HUDEP-2 (cell line): ENCODE measurements at regions not wholly inside any gene's neighbourhood (a gene's known extent, or its start where the extent isn't known, plus 50 kb on each side); places are given as distances from the start of the nearest gene placed in this dataset.
"Not testable (repeated sequence)": the region's sequence is repeated elsewhere in the genome, so short reads cannot be mapped to it uniquely, and the experiment has no call there.

ENCODE experiments used
- DNase-seq, 76 experiments: peaks; one replicate each; lab custom pipeline; 2025; ENCODE audit not compliant: unreplicated experiment in 76 of 76; lab: John Stamatoyannopoulos, UW

DNA sequence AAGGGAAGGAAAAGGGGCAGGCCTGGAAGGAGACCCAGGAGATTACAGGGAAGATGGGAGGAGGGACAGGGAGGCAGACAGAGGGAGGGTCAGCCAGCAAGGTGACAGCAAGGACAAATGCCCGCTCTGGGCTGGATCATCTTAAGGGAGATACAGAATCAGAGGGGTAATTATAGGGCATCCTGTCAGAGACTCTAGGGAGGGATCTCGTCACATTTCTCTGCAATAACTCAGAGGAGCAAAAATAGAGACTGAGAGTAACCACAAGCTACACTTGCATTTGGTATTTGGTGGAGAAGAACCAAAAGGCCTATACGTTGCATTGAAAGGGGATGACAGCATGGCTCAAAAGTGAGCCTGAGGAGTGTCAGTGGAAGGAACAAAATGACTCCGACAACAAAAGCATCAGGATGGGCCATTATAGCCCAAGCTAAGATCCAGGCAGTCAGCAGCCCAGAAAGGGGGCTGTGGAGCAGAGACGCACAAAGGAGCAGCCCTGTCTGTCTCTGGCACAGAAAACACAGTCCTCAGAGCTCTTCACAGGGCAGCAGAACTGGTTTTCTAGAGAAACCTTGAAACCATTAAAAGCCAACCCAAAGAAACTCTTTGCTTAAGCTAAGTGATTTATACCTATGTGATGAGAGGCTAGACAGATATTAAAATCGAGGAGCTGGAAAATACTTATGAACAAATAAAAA is 430.2 kb upstream of the VSTM2A start:
- no peak for DNase-seq

DNA sequence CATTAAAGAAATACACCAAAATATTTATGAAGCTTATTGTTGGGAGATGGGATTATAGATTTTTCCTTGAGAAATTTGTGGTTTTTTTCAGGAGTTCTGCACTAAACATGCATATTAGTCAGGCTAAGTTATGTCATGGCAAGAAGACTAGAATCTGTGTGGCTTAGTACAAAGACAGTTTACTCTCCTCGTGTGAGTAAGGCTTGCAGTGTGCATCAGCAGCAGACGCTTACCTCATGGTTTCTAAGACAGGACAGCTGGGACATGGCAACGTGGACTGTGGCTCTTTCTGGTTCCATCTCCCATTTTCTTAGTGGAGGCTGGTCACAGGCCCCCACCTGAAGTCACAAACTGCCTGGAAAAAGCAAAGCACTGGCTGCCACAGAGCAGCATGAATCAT is 429.6 kb upstream of the VSTM2A start:
- DNase-seq: no peak

DNA sequence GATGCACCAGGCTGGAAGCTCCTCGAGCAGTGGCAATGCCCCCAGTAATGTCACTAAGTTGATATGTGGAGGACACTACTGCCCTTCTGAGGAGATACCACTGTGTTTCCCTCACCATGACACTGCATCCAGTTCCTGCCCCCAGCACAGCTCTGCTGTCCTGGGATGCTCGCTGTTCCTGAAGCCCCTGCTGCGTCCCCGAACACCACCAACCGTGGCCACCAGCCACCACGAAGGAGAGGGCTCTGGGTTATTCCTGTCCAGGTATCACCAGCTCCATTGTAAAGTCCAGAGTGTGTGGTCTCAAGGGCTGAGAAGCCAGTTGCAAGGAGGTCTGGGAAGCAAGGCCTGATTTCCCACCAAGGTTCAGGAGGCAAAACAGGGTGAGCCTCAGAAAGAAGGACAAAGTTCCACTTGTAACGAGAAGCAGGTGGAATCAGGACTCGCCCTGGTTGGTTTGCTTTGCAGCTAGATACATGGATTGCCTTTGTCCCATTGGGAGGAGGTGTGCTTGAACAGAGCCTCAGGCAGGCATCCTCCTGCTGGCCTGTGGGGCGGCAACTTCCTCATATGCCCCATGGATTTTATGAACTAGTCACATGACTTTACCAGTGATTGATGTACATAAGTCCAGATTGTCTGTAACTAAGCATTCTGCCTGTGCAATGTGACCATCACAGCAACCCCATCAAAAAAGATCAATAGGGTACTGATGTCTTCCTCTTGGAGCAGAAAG is 427.0 kb upstream of the VSTM2A start:
- no peak for DNase-seq

DNA sequence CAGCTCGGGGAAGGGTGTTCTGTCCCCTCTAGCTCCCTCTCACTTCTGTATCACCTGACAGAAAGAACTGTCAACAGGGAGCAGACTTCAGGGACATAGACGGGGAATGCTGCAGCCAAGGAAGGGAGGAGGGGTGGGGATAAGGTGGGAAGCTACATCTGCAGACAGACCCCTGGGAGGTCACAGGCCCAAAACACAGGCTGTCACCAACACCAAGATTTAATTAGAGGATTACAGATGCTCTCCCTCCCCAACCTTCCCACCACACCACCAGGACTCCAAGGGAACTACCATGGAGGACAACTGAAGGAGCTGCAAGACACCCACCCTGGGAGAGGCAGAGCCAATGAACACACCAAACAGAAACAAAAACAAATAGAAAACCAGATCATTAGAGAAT is 425.2 kb upstream of the VSTM2A start:
- DNase-seq: no peak

DNA sequence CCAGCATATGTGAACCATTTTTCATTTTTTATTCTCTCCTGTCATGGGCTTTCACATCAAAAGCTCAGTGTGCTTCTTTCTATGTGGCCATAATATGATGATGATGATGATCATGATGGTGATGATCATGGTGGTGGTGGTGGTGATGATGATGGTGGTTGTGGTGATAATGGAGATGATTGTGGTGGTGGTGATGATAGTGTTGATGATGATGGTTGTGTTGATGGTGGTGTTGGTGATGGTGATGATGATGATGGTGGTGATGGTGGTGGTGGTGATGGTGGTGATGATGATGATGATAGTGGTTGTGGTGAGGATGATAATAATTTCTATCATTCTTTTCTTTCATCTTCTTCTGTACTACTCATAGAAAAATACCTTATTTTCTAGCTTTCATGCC is 413.1 kb upstream of the VSTM2A start:
- DNase-seq: no peak

DNA sequence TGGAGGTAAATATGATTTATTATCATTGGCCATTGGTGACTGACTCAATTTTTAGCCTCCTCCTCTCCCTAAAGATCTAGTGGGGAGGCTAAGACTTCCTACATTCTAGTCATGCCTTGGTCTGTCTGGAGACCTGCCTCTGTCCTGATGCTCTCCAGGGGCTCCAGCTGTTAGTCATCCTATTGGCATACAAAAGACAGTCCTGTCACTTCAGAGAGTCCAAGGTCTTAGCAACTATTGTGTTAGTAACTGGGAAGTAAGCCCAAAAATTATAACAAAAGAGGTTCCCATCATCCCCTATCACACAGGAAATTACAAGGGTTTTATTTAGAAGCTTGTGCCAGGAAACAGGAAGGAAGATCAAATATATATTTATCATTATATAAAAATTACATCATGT is 400.6 kb upstream of the VSTM2A start:
- no peak for DNase-seq

DNA sequence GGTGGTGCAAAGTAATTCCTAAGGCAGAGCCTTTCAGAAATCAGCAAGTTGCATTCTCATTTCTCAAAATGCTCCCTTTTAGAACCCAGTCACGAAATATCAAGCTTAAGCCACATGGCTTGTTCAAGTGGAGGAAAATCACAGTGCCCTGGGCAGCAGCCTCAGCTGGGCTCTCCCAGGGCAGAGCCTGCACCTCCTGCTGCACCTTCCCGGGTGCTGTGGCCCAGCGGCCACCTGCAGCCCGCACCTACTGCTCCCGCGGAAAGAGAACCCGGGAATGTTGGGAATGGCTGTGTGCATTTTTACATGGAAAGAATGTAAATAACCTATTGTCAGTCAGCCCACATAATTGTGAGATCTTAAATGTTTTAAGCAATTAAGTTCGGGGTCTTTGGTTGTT is 396.5 kb upstream of the VSTM2A start:
- no peak for DNase-seq

DNA sequence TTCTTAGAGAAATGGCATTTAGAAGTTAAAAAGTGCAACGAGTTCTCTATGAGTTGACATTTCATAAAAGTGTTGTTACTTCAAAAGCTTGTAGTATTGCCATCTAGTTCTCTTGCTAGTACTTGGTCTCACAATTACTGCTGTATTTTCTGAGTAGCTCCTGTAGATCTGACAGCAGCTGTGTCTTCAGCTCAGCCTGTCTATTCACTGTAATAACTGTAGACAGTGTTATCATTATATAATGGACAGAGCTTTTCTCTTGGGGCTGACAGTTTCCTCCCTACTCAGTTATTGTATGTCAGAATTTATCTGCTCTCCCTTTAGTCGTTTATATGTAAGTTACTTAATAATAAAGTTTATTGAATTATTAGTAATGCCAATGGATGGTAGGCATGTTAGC is 388.7 kb upstream of the VSTM2A start:
- DNase-seq: no peak

DNA sequence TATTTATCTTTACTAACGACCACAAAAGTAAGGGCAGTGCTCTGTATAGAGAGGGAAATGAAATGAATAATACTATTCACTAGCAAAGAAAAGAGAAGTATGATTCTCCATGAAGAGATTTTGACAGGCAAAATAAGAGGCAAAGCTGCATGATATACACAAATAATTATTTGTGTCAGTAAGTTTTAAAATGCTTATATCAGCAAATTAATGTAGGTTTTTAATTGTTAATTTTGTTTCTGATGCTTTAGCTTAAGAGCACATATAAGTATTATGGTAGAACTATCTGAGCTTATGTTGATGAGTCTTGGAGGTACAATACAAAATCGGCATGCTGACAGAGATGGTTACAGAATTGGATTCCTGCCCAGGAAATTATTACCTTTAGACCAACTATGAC is 383.1 kb upstream of the VSTM2A start:
- no peak for DNase-seq

DNA sequence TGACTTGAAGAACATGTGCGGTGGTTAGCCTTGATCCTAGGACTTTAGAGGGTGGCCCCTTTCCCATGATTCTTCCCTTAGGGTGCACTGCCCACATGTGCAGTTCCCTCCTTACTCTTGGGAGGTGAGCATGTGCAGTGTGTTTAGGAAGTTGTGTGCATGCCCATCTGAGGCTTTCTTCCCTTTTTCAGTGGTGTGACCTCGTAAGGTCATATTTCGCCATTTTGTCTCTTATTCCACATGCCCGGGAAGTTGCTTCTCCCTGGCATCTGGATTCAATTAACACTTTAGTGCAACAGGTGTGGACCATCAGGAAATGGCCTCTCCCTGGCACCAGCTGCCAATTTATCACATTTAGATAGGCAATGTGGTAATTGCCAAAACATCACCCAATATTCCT is 380.6 kb upstream of the VSTM2A start:
- DNase-seq: no peak

DNA sequence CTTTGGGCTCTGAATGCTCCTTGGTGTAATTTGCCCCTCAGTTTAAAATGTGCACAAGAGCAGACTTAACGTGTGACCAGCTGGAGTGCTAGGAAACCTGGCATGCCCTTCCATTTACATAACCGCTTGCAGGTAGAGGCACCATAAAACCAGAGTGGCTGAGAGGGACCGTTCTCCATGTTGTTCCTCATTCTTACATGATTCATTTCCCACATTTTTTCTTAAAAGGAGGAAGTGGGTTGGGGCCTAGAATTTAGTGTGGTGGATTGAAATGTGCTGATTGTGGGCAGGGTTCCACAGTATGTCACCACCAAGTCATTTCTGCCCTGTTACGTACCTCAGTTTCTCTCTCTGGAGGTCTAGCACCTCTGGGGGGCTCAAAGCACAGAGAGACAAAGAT is 375.8 kb upstream of the VSTM2A start:
- DNase-seq: no peak

DNA sequence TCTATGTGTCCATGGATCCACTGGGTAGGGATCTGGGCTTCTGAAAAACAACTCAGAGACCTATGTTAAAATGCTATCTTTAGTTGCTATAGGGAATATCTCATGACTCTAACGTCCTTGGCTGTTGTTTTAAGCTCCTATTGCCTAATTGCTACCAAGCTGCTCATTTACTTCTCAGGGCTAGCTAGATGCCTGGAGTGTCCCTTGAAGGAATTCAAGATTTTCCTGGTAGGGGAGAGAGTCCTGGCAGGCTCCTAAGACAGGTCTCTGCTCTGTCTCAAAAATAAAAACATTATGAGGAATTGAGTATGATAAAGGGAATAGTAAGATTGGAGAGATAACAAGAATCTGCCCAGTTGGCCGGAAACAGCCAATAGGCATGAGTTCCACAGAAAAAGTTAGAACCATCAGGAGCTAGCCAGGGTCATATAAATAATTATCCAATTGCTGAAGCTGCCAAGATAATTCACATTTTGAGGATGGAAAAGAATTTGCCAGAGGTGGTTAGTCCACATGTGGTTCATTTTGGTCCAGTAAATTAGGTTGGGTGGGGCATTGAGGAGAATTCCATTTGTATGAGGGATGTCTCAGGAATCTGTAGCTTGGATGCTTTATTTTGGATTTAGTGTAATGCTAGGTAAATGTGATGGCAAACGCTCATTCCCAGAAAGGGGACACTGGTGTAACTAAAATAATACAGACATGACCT is 362.7 kb upstream of the VSTM2A start:
- no peak for DNase-seq

DNA sequence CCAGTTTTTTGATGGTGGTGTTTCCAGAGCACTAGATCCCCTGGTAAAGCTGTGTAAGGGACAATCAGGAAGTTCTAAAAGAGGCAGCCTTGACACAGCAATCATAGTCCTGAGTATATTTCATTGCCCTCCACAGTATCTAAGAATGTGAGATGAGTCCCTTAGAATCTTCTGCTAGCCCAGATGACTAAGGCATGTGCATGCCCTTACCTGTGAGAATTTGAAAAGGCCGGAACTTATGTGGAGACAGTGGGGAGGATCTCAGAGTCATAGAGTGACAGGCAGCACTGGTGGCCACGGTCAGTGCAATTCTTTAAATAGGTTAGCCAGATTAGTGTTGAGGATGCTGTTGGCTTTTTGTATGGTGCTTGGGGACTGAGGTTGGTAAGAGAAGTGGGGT is 361.4 kb upstream of the VSTM2A start:
- no peak for DNase-seq

DNA sequence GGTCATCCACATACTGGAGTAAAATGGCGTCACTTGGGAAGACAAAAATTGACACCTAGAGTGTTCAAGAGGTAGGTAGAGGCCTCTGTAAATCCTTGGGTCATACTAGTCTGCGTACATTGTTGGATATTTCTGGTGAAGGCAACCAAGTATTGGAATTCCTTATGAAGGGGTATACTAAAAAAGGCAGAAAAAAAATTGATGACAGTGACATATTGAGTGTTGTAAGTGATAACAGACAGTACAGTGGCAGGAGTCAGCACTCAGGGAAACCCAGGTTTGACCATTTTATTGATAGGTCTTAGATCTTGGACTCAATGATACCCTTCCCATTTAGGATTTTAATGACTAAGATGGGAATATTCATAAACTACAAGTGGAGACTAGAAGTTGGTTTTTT is 359.1 kb upstream of the VSTM2A start:
- DNase-seq: no peak

DNA sequence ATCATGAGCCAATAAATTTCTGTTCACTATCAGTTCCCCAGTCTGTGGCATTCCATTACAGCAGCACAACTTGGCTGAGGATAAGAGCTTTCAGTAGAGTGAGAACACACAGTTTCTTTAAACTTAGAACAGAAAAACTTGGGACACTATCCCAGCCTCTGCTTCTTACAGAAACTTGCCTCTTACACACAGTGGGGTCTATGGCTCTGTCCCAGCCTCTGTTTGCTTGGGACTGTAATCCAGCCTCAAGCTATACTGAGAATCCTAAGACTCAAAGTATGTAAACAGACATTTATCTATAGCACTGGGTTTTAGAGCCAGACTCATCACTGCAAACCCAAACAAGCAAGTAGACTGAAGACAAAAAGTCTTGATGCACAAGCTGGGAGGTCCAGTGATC is 355.8 kb upstream of the VSTM2A start:
- no peak for DNase-seq

DNA sequence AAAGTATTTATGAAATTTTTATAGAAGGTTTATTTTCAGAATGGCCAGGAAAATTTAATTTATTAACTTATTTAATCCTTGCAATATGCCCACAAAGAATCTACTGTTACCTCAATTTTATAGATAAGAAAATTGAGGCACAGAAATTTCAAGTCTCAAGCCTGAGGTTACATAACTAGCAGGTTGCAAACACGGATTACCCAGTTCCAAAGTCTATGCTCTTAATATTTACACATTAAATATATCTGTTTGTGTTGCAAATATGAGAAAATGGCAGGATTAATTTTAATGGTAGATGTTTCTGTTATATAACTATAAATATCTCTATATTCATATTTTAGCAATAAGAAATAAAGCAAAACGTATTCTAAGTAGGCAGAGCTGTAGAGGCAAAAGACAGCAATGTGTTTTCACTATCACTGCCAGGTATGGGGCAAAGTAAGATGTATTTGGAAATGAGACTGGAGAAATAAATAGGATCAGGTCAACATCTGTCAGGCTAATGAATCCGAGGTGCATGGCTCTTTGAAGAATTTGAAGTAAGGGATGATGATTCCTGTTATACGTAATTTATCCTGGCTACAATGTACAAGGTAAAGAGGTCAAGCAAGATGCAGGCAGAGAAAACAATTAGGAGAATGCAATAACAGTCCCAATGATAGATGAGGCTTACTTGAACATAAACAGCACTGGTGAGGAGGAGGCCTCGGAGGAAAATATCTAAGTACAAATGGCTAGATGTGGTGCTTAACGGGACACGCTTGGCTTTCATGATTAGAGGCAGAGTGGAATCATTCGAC is 354.1 kb upstream of the VSTM2A start:
- DNase-seq: no peak

DNA sequence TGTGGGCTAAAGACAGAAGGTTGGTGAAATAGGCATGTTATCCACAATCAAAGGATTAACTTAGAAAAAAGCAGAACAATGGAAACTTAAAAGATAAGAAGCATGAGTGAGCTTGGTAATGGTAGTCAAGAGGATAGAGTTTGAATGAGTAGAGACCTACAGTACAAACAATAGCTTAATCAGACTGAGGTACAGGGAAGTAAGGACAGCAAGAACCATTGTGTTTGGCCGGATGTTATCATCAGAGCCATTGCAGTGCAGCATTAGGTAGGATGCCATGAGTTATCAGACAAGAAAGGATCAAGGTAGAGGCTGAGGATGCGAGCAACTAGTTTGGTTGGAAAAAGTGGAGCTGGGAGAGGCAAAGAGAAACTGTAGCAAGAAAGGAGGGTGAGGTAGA is 353.3 kb upstream of the VSTM2A start:
- DNase-seq: no peak

DNA sequence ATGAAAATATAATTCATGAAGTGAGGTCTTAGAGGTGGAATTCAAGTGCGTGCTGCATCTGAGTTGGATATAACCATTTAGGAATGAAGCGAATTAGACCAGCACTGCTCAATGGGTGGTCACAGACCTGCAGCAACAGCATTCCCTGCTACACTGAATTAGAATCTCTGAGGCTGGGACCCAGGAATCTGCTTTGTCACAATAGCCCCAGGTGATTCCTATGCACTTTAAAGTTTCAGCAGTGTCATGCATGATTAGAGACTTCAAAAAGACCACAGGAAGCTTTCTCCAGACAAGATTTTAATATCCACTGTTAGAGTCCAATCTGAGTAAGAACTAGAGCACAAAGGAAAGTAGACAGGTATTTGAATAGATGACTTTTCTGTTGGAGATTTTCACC is 352.8 kb upstream of the VSTM2A start:
- DNase-seq: no peak

DNA sequence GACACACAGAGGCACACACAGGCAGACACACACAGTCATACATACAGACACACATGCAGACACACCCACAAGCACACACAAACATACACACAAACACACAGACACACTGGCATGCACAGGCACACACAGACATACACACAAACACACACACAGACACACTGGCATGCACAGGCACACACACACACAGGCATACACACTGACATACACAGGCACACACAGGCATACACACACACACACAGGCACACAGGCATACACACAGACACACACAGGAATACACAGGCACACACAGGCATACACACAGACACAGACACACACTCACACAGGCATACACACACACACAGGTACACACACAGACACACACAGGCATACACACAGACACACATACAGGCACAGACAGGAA is 340.7 kb upstream of the VSTM2A start:
- no peak for DNase-seq

DNA sequence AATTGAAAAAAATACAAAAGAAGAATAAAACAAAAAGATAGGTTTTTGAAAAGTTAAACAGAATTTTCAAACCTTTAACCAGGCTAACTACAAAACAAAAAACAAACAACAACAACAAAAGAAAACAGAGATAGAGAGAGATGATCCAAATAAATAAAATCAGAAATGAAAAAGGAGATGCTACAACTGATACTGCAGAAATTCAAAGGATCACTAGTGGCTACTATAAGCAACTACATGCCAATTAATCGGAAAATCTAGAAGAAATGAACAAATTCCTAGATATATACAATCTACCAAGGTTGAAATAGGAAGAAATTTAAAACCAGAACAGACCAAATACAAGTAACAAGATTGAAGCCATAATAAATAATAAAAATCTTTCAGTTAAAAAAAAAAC is 326.8 kb upstream of the VSTM2A start:
- DNase-seq: no peak

DNA sequence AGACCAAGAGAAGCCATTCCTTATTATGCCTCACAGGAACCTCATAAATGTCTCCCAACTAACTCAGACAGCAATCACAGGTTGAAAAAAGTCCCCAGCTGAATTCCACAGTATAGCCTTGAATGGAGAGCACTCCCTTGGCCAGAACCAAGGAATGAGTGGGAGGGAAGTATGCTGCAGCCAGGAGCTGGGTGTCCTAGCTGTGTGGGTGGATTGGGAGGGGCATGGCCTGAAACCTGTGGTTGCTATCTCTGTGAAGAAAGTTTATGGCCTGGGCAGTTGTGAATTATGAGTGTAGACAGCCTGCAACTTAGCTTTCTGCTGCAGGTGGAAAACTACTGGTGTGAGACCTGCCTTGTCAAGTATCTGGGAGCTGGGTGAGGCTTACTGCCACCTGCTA is 316.1 kb upstream of the VSTM2A start:
- not testable (repeated sequence) for DNase-seq
